A673 (cell line): ENCODE measurements at regions not wholly inside any gene's neighbourhood (a gene's known extent, or its start where the extent isn't known, plus 50 kb on each side); places are given as distances from the start of the nearest gene placed in this dataset.
A peak's percentile ranks its signal among the peaks of the same experiment; 100 is the strongest.

ENCODE experiments used
- EZH2 ChIP-seq: fragments of 200-600 bp; sonication (generic); IDR thresholded peaks from 2 replicates; pipeline ENCODE4 v1.6.1; 2017; ENCODE audit warnings: borderline replicate concordance, low read depth, mild to moderate bottlenecking, mixed read lengths, antibody characterized with exemption, low read length; ENCODE audit not compliant: poor library complexity, severe bottlenecking
- TF ChIP-seq, protein P1 (sequence below): fragments of 300-800, 200-600 bp; sonication (generic); conservative IDR thresholded peaks from 2 replicates; pipeline ENCODE4 v1.5.1; 2017; ENCODE audit warnings: low read depth, mild to moderate bottlenecking, antibody characterized with exemption, low read length, moderate library complexity, mixed read lengths

- TF ChIP-seq, protein P1, sequence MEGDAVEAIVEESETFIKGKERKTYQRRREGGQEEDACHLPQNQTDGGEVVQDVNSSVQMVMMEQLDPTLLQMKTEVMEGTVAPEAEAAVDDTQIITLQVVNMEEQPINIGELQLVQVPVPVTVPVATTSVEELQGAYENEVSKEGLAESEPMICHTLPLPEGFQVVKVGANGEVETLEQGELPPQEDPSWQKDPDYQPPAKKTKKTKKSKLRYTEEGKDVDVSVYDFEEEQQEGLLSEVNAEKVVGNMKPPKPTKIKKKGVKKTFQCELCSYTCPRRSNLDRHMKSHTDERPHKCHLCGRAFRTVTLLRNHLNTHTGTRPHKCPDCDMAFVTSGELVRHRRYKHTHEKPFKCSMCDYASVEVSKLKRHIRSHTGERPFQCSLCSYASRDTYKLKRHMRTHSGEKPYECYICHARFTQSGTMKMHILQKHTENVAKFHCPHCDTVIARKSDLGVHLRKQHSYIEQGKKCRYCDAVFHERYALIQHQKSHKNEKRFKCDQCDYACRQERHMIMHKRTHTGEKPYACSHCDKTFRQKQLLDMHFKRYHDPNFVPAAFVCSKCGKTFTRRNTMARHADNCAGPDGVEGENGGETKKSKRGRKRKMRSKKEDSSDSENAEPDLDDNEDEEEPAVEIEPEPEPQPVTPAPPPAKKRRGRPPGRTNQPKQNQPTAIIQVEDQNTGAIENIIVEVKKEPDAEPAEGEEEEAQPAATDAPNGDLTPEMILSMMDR: peak; percentile 98
- no peak for TF ChIP-seq EZH2
These were observed 174.0 kb downstream of the SMAD2 start for GRCh38 chr18:47756364-47757016.
